BLaER1 (cell line): ENCODE measurements at regions not wholly inside any gene's neighbourhood (a gene's known extent, or its start where the extent isn't known, plus 50 kb on each side); places are given as distances from the start of the nearest gene placed in this dataset.

Source experiments
- H3K27ac ChIP-seq: shearing (Covaris generic); formaldehyde crosslinking; 2 replicates; pipeline ENCODE4 v1.8.1; 2022
- H3K27me3 ChIP-seq: shearing (Covaris generic); formaldehyde crosslinking; 2 replicates; pipeline ENCODE4 v1.8.1; 2022
- H3K36me3 ChIP-seq: shearing (Covaris generic); formaldehyde crosslinking; 2 replicates; pipeline ENCODE4 v1.8.1; 2022
- H3K4me1 ChIP-seq: shearing (Covaris generic); formaldehyde crosslinking; 2 replicates; pipeline ENCODE4 v1.8.1; 2022
- H3K4me2 ChIP-seq: shearing (Covaris generic); formaldehyde crosslinking; 2 replicates; pipeline ENCODE4 v1.8.1; 2022
- H3K4me3 ChIP-seq: shearing (Covaris generic); formaldehyde crosslinking; 2 replicates; pipeline ENCODE4 v1.8.1; 2022
- H3K9ac ChIP-seq: shearing (Covaris generic); formaldehyde crosslinking; 2 replicates; pipeline ENCODE4 v1.8.1; 2022
- H3K9me3 ChIP-seq: shearing (Covaris generic); formaldehyde crosslinking; 2 replicates; pipeline ENCODE4 v1.8.1; 2022
- H4K20me1 ChIP-seq: shearing (Covaris generic); formaldehyde crosslinking; 2 replicates; pipeline ENCODE4 v1.8.1; 2022
- Cebpa-rat ChIP-seq: shearing (Covaris generic); IDR thresholded peaks from 2 replicates; pipeline ENCODE4 v1.8.1; 2022

DNA sequence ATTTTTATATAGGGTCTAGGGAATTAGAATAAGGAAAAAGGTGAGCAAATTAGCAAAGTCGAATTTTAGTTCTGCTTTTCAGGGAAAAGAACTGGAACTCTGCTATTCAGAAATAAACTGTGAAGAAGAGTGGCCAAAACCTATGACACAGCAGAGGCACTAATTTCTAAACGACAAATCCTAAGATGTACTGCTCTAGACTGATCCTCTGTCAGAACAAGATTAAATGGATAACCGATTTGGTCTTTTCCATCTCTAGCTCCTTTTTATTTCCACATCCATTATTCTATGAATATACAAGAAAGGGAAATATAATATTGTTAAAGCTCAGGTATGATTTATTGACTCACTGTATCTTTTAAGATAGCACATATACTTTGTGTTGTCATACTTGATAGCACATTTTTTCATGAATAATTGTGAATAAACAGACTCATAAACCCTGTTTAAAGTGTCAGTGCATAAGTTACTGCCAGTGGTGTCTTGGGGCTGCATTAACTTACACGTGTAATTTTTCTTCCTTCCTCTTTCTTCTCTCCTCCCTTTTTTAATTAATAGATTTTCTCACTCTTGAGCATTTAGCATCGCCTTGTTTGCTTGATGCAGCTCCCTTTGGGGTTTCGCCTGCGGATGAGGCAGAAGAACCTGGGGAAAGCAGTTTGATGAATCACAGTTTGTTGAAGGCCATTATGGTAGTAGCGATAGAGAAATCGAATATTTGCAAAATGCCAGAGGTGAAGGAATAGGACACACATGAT, 496.6 kb downstream of the ADGRL2 start:
- H3K4me2 ChIP-seq: no peak overlapping the region
- no peaks in the 10 kb centered on the region for H3K36me3 ChIP-seq
- H4K20me1 ChIP-seq: no peaks in the 10 kb centered on the region
- no peaks in the 10 kb centered on the region for H3K4me1 ChIP-seq
- no peak overlapping the region for H3K9ac ChIP-seq
- no peak overlapping the region for H3K27ac ChIP-seq
- no peak for TF ChIP-seq Cebpa-rat
- H3K9me3 ChIP-seq: no peaks in the 10 kb centered on the region
- no peak overlapping the region for H3K4me3 ChIP-seq
- H3K27me3 ChIP-seq: no peaks in the 10 kb centered on the region

DNA sequence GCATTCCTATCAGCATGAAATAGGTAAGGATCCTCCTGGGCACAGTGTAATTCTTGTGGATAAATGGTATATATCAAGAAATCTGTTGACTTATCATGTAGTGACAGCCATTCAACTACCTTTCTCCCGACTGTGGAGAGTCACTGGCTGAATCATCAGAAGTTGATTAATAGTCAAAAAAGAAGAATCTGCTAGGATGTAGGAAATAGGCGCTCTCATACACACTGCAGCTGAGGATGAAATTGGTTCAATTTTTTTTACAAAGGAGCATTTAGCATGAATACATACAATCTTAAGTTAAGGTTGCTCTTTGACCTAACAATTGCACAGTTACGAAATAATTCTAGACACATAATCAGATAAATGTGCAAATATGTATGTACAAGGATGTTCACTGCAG, 486.8 kb downstream of the ADGRL2 start:
- Histone ChIP-seq H3K27ac (no peak overlapping the region), H3K4me2 (no peak overlapping the region), H4K20me1 (no peaks in the 10 kb centered on the region), H3K4me1 (no peaks in the 10 kb centered on the region), H3K9ac (no peak overlapping the region), H3K4me3 (no peak overlapping the region), H3K27me3 (no peaks in the 10 kb centered on the region), H3K36me3 (no peaks in the 10 kb centered on the region), H3K9me3 (no peaks in the 10 kb centered on the region)
- no peak for TF ChIP-seq Cebpa-rat

DNA sequence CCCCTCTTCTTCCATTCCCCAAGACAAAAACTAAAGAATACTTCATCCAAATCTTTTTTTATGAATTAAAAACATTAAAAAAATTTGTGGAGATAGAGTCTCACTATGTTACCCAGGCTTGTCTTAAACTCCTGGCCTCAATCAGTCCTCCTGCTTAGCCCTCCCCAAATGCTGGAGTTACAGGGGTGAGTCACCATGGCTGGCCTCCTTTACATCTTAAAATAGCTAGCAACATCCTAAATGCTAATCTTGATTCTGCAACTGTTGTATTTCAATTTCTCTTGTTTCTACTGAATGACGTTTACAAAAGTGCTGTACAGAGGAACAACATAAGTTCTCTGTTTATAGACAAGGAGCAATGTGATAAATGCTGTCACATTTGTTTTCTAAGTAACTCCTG, 483.5 kb downstream of the ADGRL2 start:
- no peaks in the 10 kb centered on the region for H3K9me3 ChIP-seq
- H3K4me3 ChIP-seq: no peak overlapping the region
- no peaks in the 10 kb centered on the region for H3K4me1 ChIP-seq
- H3K9ac ChIP-seq: no peak overlapping the region
- no peaks in the 10 kb centered on the region for H4K20me1 ChIP-seq
- H3K4me2 ChIP-seq: no peak overlapping the region
- H3K27ac ChIP-seq: no peak overlapping the region
- H3K36me3 ChIP-seq: no peaks in the 10 kb centered on the region
- TF ChIP-seq Cebpa-rat: no peak
- H3K27me3 ChIP-seq: no peaks in the 10 kb centered on the region

DNA sequence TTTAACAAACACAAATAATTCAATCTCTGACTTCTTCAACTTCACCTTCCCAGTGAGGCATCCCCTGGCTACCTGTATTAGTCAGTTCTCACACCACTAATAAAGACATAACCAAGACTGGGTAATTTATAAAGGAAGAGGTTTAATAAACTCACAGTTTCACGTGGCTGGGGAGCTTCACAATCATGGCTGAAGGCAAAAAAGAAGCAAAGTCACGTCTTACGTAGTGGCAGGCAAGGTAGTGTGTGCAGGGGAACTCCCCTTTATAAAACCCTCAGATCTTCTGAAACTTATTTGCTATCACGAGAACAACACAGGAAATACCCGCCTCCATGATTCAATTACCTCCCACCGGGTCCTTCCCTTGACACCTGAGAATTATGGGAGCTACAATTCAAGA, 478.5 kb downstream of the ADGRL2 start:
- Histone ChIP-seq H3K27ac (no peak overlapping the region), H3K27me3 (no peaks in the 10 kb centered on the region), H4K20me1 (no peaks in the 10 kb centered on the region), H3K36me3 (no peaks in the 10 kb centered on the region), H3K9ac (no peak overlapping the region), H3K9me3 (no peaks in the 10 kb centered on the region), H3K4me1 (no peaks in the 10 kb centered on the region), H3K4me3 (no peak overlapping the region), H3K4me2 (no peak overlapping the region)
- TF ChIP-seq Cebpa-rat: no peak

DNA sequence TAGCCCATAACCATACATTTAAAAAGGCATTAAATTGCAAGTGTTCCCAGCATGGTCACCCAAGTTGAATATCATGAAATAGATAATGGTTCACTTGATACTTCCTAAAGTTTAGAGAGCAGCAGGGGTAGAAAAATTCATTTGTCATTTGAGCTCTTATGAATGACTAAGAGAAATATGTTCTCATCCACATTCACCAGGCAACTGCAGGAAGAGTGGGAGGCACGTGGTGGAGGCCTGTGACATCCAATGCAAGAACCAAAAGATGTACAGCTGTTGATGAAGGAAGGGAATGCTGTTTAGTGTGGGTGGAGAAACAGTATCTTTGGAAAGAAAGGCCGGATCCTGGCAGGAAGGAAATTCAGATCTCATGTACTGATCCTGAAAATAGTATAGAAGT, 473.1 kb downstream of the ADGRL2 start:
- no peaks in the 10 kb centered on the region for H3K27me3 ChIP-seq
- H3K9me3 ChIP-seq: no peaks in the 10 kb centered on the region
- no peaks in the 10 kb centered on the region for H4K20me1 ChIP-seq
- H3K4me3 ChIP-seq: no peak overlapping the region
- no peak overlapping the region for H3K4me2 ChIP-seq
- H3K27ac ChIP-seq: no peak overlapping the region
- no peak for TF ChIP-seq Cebpa-rat
- H3K9ac ChIP-seq: no peak overlapping the region
- H3K4me1 ChIP-seq: no peaks in the 10 kb centered on the region
- no peaks in the 10 kb centered on the region for H3K36me3 ChIP-seq

DNA sequence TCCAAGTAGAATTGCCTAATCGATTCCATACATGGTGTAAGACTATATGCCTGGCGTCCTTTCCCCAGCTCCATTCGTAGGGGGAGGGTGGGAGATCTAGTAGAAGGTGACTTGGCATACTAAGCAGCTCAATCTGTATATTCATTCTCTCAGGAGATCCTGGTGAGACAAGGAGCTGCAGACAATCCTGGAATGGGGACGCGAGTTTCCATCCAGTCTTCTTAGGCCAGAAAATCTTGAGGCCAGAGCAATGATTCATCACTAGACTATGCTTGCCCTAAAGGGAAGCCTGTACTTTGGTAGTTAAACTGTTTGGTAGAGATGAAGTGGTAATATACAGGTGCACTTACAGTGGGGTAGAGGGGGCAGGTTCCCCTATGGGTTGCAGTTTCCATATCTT, 468.7 kb downstream of the ADGRL2 start:
- H3K4me2 ChIP-seq: no peak overlapping the region
- H3K36me3 ChIP-seq: no peaks in the 10 kb centered on the region
- no peaks in the 10 kb centered on the region for H4K20me1 ChIP-seq
- no peak overlapping the region for H3K9ac ChIP-seq
- H3K27me3 ChIP-seq: no peaks in the 10 kb centered on the region
- H3K27ac ChIP-seq: no peak overlapping the region
- no peak for TF ChIP-seq Cebpa-rat
- H3K4me3 ChIP-seq: no peak overlapping the region
- no peaks in the 10 kb centered on the region for H3K9me3 ChIP-seq
- no peaks in the 10 kb centered on the region for H3K4me1 ChIP-seq

DNA sequence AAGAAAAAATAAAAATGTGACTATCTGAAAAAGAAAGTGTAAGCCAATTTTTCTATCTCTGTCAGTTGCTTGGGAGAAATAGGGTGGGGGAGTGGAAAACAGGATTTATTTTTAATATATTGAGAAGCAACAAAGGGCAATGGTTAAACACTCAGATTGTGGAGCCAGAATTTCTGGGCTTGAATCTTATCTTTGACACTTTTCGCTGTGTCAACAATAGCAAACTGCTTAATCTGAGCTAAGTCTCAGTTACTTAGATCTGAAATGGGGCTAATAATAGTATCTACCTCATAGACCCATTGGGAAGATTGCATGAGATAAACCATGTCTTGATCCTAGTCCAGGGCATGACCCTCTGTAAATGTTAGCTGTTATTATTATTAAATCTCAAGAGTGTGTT, 468.1 kb downstream of the ADGRL2 start:
- H4K20me1 ChIP-seq: no peaks in the 10 kb centered on the region

DNA sequence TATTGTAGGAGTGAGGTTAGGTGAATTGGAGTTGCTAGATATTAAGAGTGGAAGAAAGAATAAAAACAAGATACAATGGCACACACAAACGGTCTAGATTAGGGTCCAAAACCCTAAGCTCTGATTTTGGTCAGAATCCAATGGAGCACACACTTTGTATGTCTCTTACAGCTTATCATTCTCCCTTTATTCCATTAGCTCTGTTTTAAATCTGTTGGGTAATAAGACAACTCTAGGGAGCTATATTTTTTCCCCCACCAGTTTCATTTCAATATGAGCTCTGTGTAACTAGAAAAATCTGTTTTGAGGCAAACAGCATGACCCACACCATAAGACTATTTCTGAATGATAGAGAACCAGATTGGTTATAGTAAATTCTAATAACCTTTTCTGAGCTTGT, 465.6 kb downstream of the ADGRL2 start:
- H3K9ac ChIP-seq: no peak overlapping the region
- no peak overlapping the region for H3K27ac ChIP-seq

More for the DNA sequence above, 468.1 kb downstream of the ADGRL2 start:
- H3K4me3 ChIP-seq: no peak overlapping the region
- no peaks in the 10 kb centered on the region for H3K36me3 ChIP-seq
- no peaks in the 10 kb centered on the region for H3K4me1 ChIP-seq
- no peak overlapping the region for H3K27ac ChIP-seq
- no peak overlapping the region for H3K4me2 ChIP-seq
- TF ChIP-seq Cebpa-rat: no peak
- H3K27me3 ChIP-seq: no peaks in the 10 kb centered on the region
- no peaks in the 10 kb centered on the region for H3K9me3 ChIP-seq
- no peak overlapping the region for H3K9ac ChIP-seq

DNA sequence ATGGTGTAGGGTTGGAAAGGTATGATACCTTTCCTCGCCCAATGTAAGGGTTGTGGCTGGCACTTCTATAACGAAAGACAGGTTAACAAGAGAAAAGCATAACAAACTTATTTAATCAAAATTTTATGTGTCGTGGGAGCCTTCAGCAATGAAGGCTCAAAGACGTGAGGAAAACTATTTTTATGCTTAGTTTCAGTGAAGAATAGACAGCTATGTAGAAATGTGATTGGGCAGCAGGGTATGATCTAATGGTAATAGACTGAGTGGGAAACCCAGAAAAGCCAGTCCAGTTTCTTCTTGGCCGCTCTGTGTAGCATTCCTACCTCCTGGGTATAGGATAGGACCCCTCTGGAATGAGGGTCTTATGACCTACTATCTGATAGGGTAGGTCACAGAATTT, 464.7 kb downstream of the ADGRL2 start:
- Histone ChIP-seq H3K4me1 (no peaks in the 10 kb centered on the region), H4K20me1 (no peaks in the 10 kb centered on the region), H3K27ac (no peak overlapping the region), H3K4me3 (no peak overlapping the region), H3K27me3 (no peaks in the 10 kb centered on the region), H3K36me3 (no peaks in the 10 kb centered on the region), H3K9ac (no peak overlapping the region), H3K9me3 (no peaks in the 10 kb centered on the region), H3K4me2 (no peak overlapping the region)
- TF ChIP-seq Cebpa-rat: no peak

More for the DNA sequence above, 465.6 kb downstream of the ADGRL2 start:
- Histone ChIP-seq H4K20me1 (no peaks in the 10 kb centered on the region), H3K4me2 (no peak overlapping the region), H3K4me1 (no peaks in the 10 kb centered on the region), H3K4me3 (no peak overlapping the region), H3K9me3 (no peaks in the 10 kb centered on the region), H3K36me3 (no peaks in the 10 kb centered on the region), H3K27me3 (no peaks in the 10 kb centered on the region)
- no peak for TF ChIP-seq Cebpa-rat

DNA sequence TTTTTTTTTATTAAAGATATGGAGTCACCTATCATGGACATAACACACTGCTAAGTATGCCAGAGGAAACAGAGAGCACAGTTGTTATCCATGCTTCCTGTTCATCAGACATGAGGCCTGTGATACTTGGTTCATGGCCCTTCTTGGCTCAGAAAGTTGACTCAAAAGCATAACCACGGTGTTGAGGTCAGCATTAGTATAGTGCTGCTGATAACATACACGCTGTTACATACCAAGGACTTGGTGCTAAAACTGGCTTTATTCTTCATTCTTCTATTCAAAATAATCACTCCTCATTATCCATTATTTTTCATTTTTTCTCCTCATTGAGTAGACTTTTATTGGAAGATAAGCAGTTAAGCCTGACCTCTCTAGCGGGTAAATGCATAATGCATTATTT, 464.1 kb downstream of the ADGRL2 start:
- H3K36me3 ChIP-seq: no peaks in the 10 kb centered on the region
- no peak overlapping the region for H3K9ac ChIP-seq
- no peak overlapping the region for H3K27ac ChIP-seq
- no peak overlapping the region for H3K4me3 ChIP-seq
- no peak for TF ChIP-seq Cebpa-rat
- H3K4me1 ChIP-seq: no peaks in the 10 kb centered on the region
- no peak overlapping the region for H3K4me2 ChIP-seq
- no peaks in the 10 kb centered on the region for H4K20me1 ChIP-seq
- H3K27me3 ChIP-seq: no peaks in the 10 kb centered on the region
- H3K9me3 ChIP-seq: no peaks in the 10 kb centered on the region

DNA sequence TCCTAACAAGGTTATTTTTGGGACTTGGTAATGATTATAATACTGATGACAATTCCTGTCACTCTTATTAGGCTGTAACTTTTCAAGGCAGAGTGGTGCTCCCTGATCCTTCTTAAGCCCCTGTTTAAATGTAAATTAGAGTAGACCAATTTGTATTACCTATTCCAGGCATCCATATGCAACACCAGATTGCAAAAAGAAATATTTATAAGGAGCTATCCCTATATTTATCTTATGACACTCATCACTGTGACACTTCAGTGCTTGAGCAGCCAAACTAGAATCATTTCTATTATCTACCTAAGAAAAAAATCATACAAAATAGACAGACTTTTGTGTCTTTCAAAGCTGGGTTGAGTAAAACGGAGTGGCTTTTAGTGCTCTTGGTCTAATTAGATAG, 462.7 kb downstream of the ADGRL2 start:
- no peak for TF ChIP-seq Cebpa-rat
- no peaks in the 10 kb centered on the region for H3K27me3 ChIP-seq
- no peak overlapping the region for H3K4me3 ChIP-seq
- no peak overlapping the region for H3K27ac ChIP-seq
- no peaks in the 10 kb centered on the region for H3K4me1 ChIP-seq
- H4K20me1 ChIP-seq: no peaks in the 10 kb centered on the region
- no peaks in the 10 kb centered on the region for H3K36me3 ChIP-seq
- H3K9me3 ChIP-seq: no peaks in the 10 kb centered on the region
- no peak overlapping the region for H3K4me2 ChIP-seq
- no peak overlapping the region for H3K9ac ChIP-seq
